ENCODE measurements at regions not wholly inside any gene's neighbourhood (a gene's known extent, or its start where the extent isn't known, plus 50 kb on each side); places are given as distances from the start of the nearest gene placed in this dataset.

DNA sequence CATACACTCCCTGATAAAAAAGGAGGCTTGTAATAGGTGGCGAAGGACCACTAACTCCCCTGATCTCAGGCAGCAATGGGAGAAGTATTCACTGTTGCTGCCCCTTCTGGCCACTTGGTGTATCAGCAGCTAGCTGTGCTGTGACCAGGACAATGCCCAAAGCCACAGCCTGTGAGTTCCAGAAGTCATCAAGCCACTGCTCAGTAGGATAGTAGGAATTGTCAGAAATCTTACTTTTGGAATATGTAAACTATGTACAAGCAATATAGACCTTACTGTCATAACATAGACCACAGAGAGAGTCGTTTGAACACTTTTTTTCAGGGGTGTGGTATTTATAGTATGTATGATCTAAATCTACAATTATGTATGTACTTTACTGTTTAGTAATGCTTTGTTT, 248.3 kb upstream of the CAMK1G start:
- TF ChIP-seq, protein P1, sequence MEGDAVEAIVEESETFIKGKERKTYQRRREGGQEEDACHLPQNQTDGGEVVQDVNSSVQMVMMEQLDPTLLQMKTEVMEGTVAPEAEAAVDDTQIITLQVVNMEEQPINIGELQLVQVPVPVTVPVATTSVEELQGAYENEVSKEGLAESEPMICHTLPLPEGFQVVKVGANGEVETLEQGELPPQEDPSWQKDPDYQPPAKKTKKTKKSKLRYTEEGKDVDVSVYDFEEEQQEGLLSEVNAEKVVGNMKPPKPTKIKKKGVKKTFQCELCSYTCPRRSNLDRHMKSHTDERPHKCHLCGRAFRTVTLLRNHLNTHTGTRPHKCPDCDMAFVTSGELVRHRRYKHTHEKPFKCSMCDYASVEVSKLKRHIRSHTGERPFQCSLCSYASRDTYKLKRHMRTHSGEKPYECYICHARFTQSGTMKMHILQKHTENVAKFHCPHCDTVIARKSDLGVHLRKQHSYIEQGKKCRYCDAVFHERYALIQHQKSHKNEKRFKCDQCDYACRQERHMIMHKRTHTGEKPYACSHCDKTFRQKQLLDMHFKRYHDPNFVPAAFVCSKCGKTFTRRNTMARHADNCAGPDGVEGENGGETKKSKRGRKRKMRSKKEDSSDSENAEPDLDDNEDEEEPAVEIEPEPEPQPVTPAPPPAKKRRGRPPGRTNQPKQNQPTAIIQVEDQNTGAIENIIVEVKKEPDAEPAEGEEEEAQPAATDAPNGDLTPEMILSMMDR (IDR thresholded peaks at IDR 0.05): peak; percentile 12 to 37 (median 32)
- no peaks in the 10 kb centered on the region for H3K27me3 ChIP-seq
- no peak for DNase-seq (ENCODE audit: low spot score in 2 of 2)
- intact Hi-C loops (cut with DNase I): no loop called here
- no peaks in the 10 kb centered on the region for H3K36me3 ChIP-seq
- H3K4me3 ChIP-seq: no peak overlapping the region
- no peaks in the 10 kb centered on the region for H3K9me3 ChIP-seq
- H3K27ac ChIP-seq: no peak overlapping the region
- no peaks in the 10 kb centered on the region for H3K4me1 ChIP-seq

DNA sequence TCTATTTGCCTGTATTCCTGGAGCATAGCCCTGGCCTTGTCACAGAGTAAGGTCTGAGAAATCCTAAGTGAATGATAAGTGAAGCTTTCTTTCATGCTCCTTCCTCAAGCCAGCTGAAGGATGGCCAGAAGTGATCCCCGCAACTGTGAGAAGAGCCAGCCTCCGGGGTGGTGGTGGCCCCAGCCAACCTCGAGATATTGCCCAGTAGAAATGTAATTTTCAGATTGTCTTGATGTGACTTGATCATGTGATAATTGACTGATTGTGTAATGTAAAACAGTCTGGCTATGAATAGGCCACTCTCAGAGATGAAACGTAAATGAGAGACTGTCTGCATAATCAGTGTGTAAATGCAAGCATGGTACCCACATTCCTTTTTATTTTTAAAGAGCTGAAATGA, 242.4 kb upstream of the CAMK1G start:
- Histone ChIP-seq H3K27ac (no peak overlapping the region), H3K4me3 (no peak overlapping the region), H3K36me3 (no peaks in the 10 kb centered on the region), H3K27me3 (no peaks in the 10 kb centered on the region), H3K9me3 (no peaks in the 10 kb centered on the region), H3K4me1 (no peaks in the 10 kb centered on the region)
- DNase-seq (ENCODE audit: low spot score in 2 of 2): no peak
- TF ChIP-seq, protein P1 (IDR thresholded peaks at IDR 0.05): no peak
- intact Hi-C loops (cut with DNase I): no loop called here

DNA sequence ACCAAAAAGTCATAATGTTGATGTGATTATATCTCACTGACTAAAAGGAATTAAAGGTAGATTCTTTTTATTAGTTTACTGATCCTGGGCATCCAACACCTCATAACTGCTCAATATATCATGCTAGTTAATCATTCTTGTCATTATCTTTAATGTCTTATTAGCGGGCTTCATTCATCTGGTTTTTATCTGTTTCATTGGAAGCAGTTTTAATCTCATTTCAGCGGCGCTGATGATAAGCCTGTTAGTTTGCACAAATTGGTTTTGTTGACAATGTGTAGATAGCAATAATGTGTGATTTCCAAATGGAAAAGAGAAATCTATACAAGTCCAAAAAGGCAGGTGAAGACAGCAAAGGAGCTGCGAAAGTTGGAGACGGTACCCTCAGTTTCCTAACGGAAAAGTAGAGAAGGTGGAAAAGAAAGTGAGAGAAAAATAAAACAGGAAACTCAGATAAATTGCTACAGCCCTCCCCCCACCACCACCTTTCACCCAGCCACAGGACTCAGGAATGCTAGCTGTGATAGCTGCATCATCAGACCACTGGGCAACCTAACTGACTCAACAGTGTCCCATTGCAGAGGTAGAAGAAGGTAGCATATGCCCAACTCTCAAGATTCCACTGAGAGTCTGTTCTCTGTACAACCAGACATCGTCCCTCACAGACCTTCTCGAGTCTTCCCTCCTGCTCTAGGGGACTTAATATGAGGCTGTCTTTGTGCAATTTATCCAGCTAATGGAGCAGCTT, 241.7 kb upstream of the CAMK1G start:
- TF ChIP-seq, protein P1 (IDR thresholded peaks at IDR 0.05): no peak
- no peak overlapping the region for H3K27ac ChIP-seq
- intact Hi-C loops (cut with DNase I): no loop called here

DNA sequence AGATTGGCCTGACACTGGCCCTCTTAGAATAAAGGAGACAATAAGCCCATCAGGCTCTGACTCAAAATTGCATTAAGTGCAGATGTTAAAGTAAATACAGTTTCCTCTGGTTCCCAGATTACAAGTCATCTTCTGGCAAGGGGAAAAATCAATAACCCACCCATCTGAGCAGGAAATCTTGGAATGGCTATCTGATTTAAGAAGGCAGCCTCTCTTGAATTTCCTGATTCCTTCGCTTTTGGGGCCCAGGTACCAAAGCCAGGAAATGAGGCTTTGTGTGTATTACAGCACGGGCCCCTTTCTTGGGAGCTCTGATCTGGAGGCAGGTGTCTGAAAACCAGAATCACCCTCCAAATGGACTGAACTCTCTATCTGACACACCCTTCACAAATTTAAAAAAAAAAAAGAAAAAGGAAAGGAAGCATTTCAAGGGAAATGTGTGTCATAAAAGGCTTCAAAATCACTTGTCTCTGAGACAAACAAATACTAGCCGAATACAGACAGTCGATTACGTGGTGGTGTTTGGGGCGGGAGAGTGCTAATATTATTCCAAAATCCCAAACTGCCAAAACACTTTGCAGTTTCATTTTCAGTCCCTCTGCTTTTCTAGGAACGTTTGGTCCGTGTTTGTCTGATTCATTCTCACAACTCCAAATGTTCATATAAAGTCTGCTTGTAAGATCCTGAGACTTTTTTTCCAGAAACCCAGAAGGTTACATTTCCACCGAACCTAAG, 240.9 kb upstream of the CAMK1G start:
- H3K4me1 ChIP-seq: no peaks in the 10 kb centered on the region
- H3K27ac ChIP-seq: no peak overlapping the region
- TF ChIP-seq, protein P1 (IDR thresholded peaks at IDR 0.05): no peak
- intact Hi-C loops (cut with DNase I): no loop called here
- no peaks in the 10 kb centered on the region for H3K9me3 ChIP-seq
- no peaks in the 10 kb centered on the region for H3K27me3 ChIP-seq
- no peak overlapping the region for H3K4me3 ChIP-seq
- H3K36me3 ChIP-seq: no peaks in the 10 kb centered on the region
- DNase-seq (ENCODE audit: low spot score in 2 of 2): no peak

More for the DNA sequence above, 241.7 kb upstream of the CAMK1G start:
- H3K36me3 ChIP-seq: no peaks in the 10 kb centered on the region
- no peaks in the 10 kb centered on the region for H3K9me3 ChIP-seq
- H3K27me3 ChIP-seq: no peaks in the 10 kb centered on the region
- no peak overlapping the region for H3K4me3 ChIP-seq
- DNase-seq (ENCODE audit: low spot score in 2 of 2): no peak
- no peaks in the 10 kb centered on the region for H3K4me1 ChIP-seq

DNA sequence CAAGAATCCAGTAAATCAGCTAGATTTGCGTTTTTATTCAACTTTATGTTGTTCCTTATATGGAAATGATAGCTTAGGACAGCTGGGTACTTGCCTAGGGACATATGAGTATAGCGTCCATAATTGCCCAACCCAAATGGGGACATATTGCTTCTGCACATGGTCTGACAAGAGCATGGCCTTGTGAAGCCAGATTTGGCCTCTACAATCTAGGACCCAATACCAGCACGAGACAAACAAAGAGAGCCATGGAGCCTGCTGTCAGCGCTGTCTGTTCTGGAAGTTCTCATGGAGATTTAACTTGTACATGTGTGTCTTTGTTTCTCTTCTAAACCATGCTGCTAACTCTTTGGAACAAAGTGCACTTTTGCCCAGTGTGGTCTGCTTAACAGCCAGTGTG, 240.0 kb upstream of the CAMK1G start:
- H3K27ac ChIP-seq: no peak overlapping the region
- intact Hi-C loops (cut with DNase I): no loop called here
- TF ChIP-seq, protein P1 (IDR thresholded peaks at IDR 0.05): no peak
- no peak overlapping the region for H3K4me3 ChIP-seq
- no peaks in the 10 kb centered on the region for H3K9me3 ChIP-seq
- no peaks in the 10 kb centered on the region for H3K36me3 ChIP-seq
- no peaks in the 10 kb centered on the region for H3K4me1 ChIP-seq
- no peak for DNase-seq (ENCODE audit: low spot score in 2 of 2)
- H3K27me3 ChIP-seq: no peaks in the 10 kb centered on the region

Data from ascending aorta (tissue), 2 donors.